Caco-2 (cell line): ENCODE measurements at regions not wholly inside any gene's neighbourhood (a gene's known extent, or its start where the extent isn't known, plus 50 kb on each side); places are given as distances from the start of the nearest gene placed in this dataset.

Source experiments
- BruUV-seq: library from RNA; stranded (reverse); fragments of 400-500 nt; replicated peaks from 2 replicates; lab custom pipeline; 2021; lab: Mats Ljungman, UMichigan
- CTCF ChIA-PET: fragments of 300-600 bp; sonication (Branson Sonifier 250); formaldehyde crosslinking; loops from one replicate; lab custom pipeline; 2022; ENCODE audit warnings: antibody characterized with exemption; lab: Charles Lee
- POLR2A ChIA-PET: fragments of 300-600 bp; sonication (Branson Sonifier 250); formaldehyde crosslinking; loops from one replicate; lab custom pipeline; 2022; ENCODE audit warnings: antibody characterized with exemption; lab: Charles Lee
- DNase-seq, 2 experiments: peaks; one replicate each; pipeline versions ENCODE4 v3.0.0 to v3.0.0-alpha.2; 2020 to 2022
- H3K27me3 ChIP-seq: replicated peaks from 2 replicates; pipeline ENCODE4 v1.6.0; 2011; ENCODE audit warnings: low read length; ENCODE audit not compliant: control insufficient read depth, insufficient read depth
- H3K36me3 ChIP-seq: 2 replicates; pipeline ENCODE4 v1.5.1; 2011; ENCODE audit warnings: low read length; ENCODE audit not compliant: control insufficient read depth, insufficient read depth
- H3K4me1 ChIP-seq: fragments of 250-450 bp; sonication (Bioruptor Pico); 2 replicates; pipeline ENCODE4 v1.5.1; 2020; ENCODE audit warnings: mild to moderate bottlenecking
- H3K4me3 ChIP-seq: 2 replicates; pipeline ENCODE4 v1.5.1; 2011; ENCODE audit warnings: low read depth, mild to moderate bottlenecking, control low read depth, low read length
- H3K9me3 ChIP-seq: fragments of 250-450 bp; sonication (Bioruptor Pico); 2 replicates; pipeline ENCODE4 v1.5.1; 2020; ENCODE audit warnings: mild to moderate bottlenecking, moderate library complexity
- H3K27ac Mint-ChIP-seq: one replicate; pipeline ENCODE4 v1.8.0; 2022; ENCODE audit warnings: mixed read lengths; ENCODE audit not compliant: unreplicated experiment
- H3K27me3 Mint-ChIP-seq: one replicate; pipeline ENCODE4 v1.8.0; 2022; ENCODE audit warnings: mixed read lengths; ENCODE audit not compliant: insufficient read depth, unreplicated experiment
- H3K36me3 Mint-ChIP-seq: one replicate; pipeline ENCODE4 v1.8.0; 2022; ENCODE audit warnings: mild to moderate bottlenecking, mixed read lengths; ENCODE audit not compliant: insufficient read depth, unreplicated experiment
- H3K4me1 Mint-ChIP-seq: one replicate; pipeline ENCODE4 v1.8.0; 2022; ENCODE audit warnings: low read depth, mixed read lengths; ENCODE audit not compliant: unreplicated experiment
- H3K4me3 Mint-ChIP-seq: one replicate; pipeline ENCODE4 v1.8.0; 2022; ENCODE audit warnings: mild to moderate bottlenecking, moderate library complexity, mixed read lengths; ENCODE audit not compliant: unreplicated experiment
- H3K9me3 Mint-ChIP-seq: one replicate; pipeline ENCODE4 v1.8.0; 2022; ENCODE audit warnings: mixed read lengths; ENCODE audit not compliant: unreplicated experiment
- CTCF ChIP-seq, 2 experiments: fragments of 200-600 bp in 1 of 2; IDR thresholded peaks; 1 replicate in 1 of 2; 2 replicates in 1 of 2; pipeline versions ENCODE4 v1.5.1 to v1.8.0; 2011 to 2022; ENCODE audit warnings: antibody characterized with exemption in 1 of 2, control low read depth in 1 of 2, inconsistent platforms in 1 of 2, low read depth in 1 of 2, low read length in 1 of 2, mild to moderate bottlenecking in 1 of 2, moderate library complexity in 1 of 2; ENCODE audit not compliant: insufficient read depth in 1 of 2, severe bottlenecking in 1 of 2, unreplicated experiment in 1 of 2
- intact Hi-C: fragments of 100-400 bp; cut with micrococcal nuclease; formaldehyde crosslinking; loops from one replicate; pipeline ENCODE4 v1.10.0; 2022; ENCODE audit not compliant: unreplicated experiment

- Histone ChIP-seq H3K9me3 (no peaks in the 10 kb centered on the region), H3K36me3 (no peaks in the 10 kb centered on the region), H3K27me3 (no peaks in the 10 kb centered on the region), H3K4me3 (no peak overlapping the region), H3K4me1 (peaks cover 7% of the 10 kb centered on the region; the same call in 1 of the 2 replicates)
- intact Hi-C loops, result no loop called here
- BruUV-seq, result no TSS peak
- no peaks in the 10 kb centered on the region for H3K36me3 Mint-ChIP-seq
- no peak overlapping the region for H3K4me3 Mint-ChIP-seq
- ChIA-PET CTCF (no interaction called here), POLR2A (no interaction called here)
- no peak for DNase-seq
- H3K27ac Mint-ChIP-seq, result no peak overlapping the region
- no peaks in the 10 kb centered on the region for H3K27me3 Mint-ChIP-seq
- no peaks in the 10 kb centered on the region for H3K9me3 Mint-ChIP-seq
- TF ChIP-seq CTCF (IDR thresholded peaks at IDR 0.05; ENCODE audit: insufficient read depth in 1 of 2, low read depth in 1 of 2, low read length in 1 of 2, severe bottlenecking in 1 of 2, unreplicated experiment in 1 of 2), result no peak
- peaks cover 8% of the 10 kb centered on the region for H3K4me1 Mint-ChIP-seq
Measured at GRCh38 chr16:14002416-14002990, 68.6 kb upstream of the MRTFB start.

GRCh38 chr16:14003074-14003570, 68.0 kb upstream of the MRTFB start:
- Mint-ChIP-seq H3K36me3 (no peaks in the 10 kb centered on the region), H3K9me3 (no peaks in the 10 kb centered on the region), H3K4me1 (peaks cover 2% of the 10 kb centered on the region), H3K27ac (no peak overlapping the region), H3K4me3 (peak overlapping the region; percentile 60), H3K27me3 (no peaks in the 10 kb centered on the region)
- no peaks in the 10 kb centered on the region for H3K9me3 ChIP-seq
- no peak overlapping the region for H3K4me3 ChIP-seq
- peak; percentile 28 to 37 for DNase-seq
- peaks cover 3% of the 10 kb centered on the region; the same call in 1 of the 2 replicates for H3K4me1 ChIP-seq
- no peaks in the 10 kb centered on the region for H3K36me3 ChIP-seq
- ChIA-PET POLR2A (no interaction called here), CTCF (no interaction called here)
- no TSS peak for BruUV-seq
- TF ChIP-seq CTCF (IDR thresholded peaks at IDR 0.05; ENCODE audit: insufficient read depth in 1 of 2, low read depth in 1 of 2, low read length in 1 of 2, severe bottlenecking in 1 of 2, unreplicated experiment in 1 of 2), result no peak
- no peaks in the 10 kb centered on the region for H3K27me3 ChIP-seq
- intact Hi-C loops, result no loop called here

GRCh38 chr16:14004031-14004728, 66.9 kb upstream of the MRTFB start:
- H3K36me3 ChIP-seq, result no peaks in the 10 kb centered on the region
- H3K27ac Mint-ChIP-seq, result no peak overlapping the region
- ChIA-PET CTCF (no interaction called here), POLR2A (no interaction called here)
- no peaks in the 10 kb centered on the region for H3K9me3 ChIP-seq
- H3K4me3 ChIP-seq, result no peak overlapping the region
- no peaks in the 10 kb centered on the region for H3K4me1 Mint-ChIP-seq
- no peak for DNase-seq
- no peaks in the 10 kb centered on the region for H3K27me3 Mint-ChIP-seq
- H3K4me3 Mint-ChIP-seq, result no peak overlapping the region
- H3K36me3 Mint-ChIP-seq, result no peaks in the 10 kb centered on the region
- BruUV-seq, result no TSS peak
- no peaks in the 10 kb centered on the region for H3K9me3 Mint-ChIP-seq
- no peak for TF ChIP-seq CTCF (IDR thresholded peaks at IDR 0.05; ENCODE audit: insufficient read depth in 1 of 2, low read depth in 1 of 2, low read length in 1 of 2, severe bottlenecking in 1 of 2, unreplicated experiment in 1 of 2)
- no peaks in the 10 kb centered on the region for H3K4me1 ChIP-seq
- intact Hi-C loops, result no loop called here
- H3K27me3 ChIP-seq, result no peaks in the 10 kb centered on the region
